ENCODE measurements at regions not wholly inside any gene's neighbourhood (a gene's known extent, or its start where the extent isn't known, plus 50 kb on each side); places are given as distances from the start of the nearest gene placed in this dataset.
"Not testable (repeated sequence)": the region's sequence is repeated elsewhere in the genome, so short reads cannot be mapped to it uniquely, and the experiment has no call there.

DNA sequence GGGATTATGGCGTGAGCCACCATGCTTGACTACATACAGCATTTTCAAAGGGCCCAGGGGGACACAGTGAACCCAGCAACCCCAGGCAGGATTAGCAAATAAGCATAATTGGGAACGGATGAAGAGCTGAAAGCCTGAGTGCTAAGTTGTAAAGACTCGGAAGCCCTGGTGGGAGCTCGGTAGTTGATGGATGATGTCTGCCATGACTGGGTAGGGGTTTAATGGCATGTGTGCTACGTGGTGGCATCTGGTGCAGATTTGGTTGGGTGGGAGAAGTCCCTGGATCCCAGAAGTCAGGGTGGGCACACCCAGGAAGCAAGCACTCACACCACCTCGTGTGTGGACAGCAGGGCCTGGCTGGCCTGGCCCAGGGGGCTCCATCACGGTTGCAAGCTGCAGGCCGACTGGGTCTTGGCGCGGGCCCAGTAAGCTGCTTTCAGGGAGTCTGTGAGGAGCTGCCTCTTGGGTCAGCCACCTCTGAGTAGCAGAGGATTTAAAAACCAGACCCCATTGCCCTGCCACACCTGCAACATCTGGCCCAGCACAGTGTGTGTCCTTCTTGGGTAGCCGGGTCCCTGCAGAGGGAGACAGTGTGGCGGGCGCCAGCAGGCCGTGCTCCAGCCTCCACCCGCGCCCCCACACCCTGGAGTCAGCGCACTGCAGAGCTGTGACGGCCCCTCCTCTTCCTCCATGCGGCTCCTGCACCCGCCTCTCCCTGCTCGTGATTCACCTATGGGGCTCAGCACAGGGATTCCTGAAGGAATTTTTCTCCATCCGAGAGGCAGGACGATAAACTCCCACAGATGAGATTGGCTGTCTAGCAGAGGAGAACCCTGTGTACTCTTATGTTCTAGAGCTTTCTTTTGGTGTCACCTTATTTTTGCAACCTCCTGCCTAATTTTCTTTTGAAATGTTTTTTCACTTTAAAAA lies 159.2 kb downstream of the LAT start:
- not testable (repeated sequence) for DNase-seq

DNA sequence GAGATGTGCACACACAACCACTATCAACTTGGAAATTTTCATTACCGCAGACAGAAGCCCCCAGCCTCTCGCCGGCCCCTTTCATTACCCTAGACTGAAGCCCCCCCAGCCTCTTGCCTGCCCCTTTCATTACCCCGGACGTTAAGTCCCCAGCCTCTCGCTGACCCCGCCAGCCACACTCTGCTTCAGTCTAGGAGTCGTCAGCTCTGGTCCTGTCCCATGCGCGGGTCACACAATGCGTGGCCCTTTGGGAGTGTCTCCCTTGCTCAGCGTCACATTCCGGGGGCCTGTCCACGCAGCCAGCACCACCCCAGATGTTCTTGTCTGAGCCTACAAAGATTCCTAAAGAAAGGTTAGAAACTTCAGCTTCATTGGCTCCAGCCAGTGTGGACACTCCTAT lies 157.7 kb downstream of the LAT start:
- DNase-seq: not testable (repeated sequence)

DNA sequence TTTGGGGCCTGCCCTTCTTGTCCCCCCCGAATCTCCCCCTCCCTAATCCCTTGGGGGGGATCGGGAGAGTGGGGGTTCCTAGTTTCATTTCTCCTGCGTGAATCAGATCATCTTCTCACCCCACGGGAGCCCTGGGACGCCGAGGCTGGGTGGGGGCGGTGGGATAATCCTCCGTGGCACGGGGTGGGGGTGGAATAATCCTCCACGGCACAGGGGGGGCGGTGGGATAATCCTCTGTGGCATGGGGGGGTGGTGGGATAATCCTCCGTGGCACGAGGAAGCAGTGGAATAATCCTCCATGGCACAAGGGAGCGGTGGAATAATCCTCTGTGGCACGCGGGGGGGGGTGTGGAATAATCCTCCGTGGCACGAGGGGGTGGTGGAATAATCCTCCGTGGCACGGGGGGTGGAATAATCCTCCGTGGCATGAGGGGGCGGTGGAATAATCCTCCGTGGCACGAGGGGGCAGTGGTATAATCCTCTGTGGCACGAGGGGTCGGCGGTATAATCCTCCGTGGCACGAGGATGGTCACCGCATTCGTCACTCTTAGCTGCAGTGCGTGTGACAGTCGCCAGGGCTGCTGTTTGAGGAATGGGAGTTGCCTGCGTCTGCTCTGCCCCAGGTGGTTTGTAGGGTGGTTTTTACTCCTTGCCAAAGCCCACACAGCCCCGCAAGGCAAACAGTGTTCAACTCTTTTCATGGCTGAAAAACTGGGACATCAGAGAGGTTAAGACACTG lies 156.9 kb downstream of the LAT start:
- no peak for DNase-seq

DNA sequence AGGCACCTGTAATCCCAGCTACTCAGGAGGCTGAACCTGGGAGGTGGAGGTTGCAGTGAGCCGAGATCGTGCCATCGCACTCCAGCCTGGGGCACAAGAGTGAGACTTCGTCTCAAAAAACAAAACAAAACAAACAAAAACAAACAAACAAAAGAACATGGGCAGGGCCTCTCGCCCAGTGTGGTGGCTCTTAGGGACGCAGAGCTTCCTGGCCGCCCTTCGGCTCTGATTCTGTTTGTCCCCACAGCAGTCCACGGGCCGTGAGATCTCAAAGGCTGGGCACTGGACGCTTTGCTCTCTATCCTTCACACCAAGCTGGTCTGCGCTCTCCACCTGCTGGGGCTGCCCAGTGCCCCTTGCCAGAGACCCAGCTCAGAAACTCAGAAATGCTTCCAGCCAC lies 156.3 kb downstream of the LAT start:
- DNase-seq: not testable (repeated sequence)

DNA sequence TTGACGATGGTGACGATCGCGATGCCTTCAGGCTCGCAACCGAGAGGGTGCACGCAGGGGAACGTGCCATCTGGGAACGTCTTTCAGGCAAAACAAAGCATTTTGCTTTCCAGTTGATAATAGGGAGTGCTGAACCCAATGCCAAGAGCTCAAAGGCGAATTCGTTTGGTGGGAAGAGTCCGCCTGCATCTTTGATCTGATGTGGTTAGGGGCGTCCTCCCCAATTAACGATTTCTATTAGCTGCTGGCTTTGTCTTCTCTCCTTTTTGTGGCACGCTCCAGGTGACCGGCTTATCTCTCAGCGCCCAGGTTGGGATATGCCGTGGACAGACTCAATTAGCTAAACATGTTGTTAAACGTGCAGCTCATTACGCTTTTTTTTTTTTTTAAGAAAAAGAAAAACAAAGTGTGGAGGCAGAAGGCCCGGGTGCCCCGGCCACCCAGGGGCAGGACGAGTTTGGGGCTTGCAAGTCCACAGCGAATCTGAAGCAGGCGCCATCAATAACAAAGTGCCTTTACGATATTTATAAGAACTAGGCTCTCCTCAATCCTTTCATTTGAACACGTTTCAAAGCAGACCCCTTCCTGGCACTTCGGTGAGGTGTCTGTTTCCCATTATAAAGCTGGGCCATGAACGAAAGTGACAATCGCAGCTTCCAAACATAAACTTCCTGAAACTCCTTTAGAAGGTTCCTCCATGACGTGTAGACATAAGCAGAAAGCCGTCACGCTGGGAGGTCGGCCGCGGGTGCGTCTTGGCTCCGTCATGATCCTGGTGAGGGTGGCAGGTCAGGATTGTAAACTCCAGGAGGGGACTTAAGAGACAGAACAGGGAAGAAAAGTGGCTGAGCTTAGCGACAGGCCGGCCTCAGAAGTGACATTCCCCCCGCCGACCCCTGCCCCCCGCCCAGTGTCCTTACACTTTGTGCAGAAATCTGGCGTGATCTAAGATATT lies 155.3 kb downstream of the LAT start:
- not testable (repeated sequence) for DNase-seq

DNA sequence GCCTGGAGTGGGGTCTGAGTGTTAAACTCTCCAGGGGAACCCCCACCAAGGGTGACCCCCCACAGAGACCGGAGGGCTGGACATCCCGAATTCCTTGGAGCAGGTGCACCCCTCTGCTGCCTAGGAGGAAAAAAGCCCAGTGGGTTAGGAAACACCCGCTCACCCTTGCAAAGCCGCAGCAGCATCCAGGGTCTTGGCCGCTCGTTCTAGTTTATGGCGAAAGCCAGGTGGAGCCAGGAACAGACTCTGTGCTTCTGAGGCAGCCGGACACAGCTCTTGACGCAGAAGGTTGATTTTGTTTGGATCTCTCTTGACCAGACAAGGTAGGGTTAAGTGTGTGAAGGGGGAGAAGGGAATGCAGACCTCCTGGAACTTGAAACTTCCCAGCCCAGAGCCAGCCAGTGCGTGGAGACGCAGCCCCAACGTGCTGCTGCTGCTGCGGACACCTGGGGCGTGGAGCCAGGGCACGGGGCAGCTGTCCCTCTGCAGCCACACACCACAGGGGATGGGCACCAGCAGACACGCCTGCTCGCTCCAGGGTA lies 154.5 kb downstream of the LAT start:
- no peak for DNase-seq

DNA sequence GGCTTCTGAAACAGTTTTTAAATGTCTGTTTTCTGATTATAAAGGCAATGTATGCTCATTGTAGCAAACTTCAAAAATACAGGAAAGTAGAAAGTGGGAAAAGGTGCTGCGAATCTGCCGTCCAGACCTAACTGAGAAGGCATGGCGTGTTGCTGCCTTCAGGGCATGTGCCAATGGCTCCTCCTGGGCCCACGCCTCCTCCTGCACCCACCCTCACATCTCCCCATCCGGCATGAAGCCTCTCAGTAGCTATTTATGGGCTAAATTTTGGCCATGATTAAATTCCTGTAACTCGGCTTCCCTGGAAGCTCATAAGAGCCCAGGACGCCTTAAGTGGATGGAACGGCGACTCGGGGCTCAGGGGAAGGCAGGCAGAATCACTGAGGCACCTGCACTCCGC lies 153.8 kb downstream of the LAT start:
- DNase-seq: not testable (repeated sequence)

DNA sequence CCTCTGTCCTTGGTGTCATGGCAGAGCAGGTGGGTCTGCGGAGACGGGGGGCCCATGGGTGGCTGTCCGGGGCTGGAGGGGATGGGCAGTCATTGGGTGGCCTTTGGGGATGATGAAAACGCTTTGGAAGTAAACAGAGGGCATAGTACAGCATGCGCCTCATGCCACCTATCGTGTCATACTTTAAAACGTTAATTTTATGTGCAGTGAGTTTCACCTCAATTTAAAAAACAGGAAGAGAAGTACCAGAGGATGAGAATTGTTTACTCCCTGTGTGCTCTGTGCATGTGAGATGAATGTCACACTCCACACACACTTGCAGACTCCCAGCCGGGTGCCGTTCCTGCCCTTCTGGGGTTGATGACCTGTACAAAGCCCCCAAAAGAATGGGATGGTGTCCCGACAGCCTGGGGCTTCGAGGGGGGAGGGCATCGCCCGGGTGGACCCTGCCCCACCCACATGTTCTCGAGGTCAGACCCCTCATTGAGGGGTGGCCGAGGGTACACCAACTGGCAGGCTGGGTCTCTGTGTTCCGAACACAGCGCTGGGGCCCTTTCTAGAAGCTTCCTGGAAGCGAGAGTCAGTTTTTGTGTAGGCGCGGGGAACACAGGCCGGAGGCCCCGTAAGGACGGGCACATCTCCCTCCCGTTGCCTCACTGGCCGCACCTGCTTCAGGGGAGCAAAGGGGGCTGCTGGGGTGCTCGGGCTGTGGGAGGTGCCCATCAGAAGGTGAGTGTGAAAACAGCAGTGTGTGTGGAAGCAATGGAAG lies 153.2 kb downstream of the LAT start:
- not testable (repeated sequence) for DNase-seq

DNA sequence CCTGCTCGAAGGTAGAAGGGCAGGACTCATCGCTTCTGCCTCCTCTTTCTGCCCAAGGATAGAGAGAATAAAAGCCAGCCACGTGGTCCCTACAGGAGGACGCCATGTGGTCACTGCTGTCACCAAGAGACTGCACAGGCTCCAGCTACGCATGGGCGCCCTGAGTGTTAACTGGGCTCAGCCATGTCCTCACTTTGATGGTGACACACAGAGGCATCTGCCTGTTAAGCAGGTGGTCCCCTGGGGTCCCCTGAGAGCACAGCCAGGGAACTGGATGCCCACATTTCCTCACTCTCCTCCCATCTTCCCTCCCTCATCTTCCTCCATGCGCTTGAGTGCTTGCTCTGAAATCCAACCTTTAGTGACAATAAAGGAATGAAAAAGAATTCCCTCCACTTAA lies 152.6 kb downstream of the LAT start:
- not testable (repeated sequence) for DNase-seq

DNA sequence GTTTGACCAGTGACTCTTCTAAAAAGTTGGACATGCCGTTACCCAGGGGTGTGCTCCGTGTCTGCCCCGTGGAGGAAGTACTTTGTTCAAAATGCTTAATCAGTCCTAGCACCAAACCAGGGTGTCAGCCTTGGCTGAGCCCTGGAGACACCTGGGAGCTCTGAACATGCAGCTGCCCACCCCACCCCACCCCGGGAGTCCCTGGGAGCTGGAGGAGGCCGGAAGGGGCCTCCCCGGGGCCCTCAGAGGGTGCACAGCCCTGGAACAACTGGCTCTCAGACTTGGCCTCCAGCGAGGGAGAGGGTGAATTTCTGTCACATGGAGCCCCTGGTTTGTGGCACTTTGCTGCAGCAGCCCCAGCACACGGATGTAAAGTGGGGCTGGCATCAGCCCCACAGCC lies 152.1 kb downstream of the LAT start:
- not testable (repeated sequence) for DNase-seq

DNA sequence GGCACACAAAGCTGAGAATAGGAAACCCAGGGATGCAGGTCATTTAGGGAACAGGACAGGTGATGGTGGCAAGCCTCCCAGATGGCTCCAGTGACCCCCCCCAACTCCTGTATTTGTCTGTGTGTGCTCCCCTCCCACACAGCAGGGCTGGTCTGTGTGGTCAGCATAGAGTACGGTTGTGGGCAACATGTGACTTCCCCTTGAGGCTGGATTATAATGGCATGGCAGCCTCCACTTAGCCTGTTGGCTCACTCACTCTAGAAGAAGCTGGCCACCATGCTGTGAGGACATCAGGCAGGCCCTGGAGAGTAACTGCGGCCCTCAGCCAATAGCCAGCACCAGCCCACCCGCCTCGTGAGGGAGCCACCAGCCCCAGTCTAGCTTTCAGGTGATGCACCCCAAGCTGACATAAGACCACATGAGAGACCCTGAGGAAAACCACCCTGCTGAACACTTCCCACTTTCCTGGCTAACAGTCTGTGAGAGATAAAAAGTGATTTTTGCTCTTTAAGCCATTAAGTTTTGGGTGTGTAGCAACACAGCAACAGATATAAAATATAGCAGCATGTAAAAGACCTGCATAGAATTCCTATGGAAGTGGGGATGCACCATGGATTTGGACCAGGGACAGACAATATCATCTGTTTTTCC lies 151.3 kb downstream of the LAT start:
- DNase-seq: not testable (repeated sequence)

DNA sequence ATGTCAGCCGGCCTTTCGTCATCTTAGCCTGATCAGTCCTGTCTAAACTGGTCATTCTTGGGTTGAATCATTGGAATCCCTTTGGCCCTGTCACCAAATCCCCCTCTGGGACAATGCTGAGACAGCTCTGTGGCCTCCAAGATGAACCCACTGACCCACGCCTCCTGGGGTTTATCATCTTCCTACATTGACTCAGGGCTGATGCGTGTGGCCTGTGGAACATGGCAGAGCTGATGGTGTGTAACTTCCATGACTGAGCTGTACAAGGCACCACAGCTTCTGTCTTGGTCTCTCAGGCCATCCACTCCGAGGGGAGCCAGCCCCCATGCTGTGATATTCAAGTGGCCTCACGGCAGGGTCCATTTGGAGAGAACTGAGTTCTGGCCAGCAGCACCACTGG lies 150.2 kb downstream of the LAT start:
- DNase-seq: not testable (repeated sequence)

DNA sequence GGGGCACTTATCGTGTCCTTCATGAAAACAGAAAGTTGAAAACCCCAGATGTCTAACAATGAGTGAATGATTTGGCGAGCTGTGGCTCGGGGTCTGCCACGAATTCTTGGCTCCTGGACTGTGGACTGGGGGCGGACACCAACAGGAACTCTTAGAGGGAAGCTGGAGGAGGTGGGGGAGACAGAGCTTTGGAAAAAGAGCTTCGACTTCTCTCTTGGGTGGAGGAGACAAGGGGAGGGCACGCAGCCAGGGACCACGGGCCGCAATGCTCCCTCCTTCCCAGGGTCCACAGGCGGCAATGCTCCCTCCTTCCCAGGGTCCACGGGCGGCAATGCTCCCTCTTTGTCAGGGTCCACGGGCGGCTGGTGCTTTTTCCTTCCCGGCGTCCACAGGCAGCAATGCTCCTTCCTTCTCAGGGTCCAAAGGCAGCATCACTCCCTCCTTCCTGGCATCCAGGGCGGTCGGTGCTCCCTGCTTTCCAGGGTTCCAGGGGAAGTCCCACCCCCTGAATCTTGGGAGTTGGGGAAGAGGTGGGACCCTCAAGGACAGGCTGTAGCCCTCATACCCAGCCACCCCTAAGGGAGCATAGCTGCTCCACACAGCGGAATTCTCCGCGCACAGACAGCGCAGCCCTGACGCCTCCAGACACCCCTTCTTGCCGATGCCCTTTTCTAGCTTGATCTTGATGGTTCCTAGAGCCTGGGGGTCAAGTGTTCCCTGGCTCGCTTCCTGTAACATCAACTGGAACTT lies 149.0 kb downstream of the LAT start:
- not testable (repeated sequence) for DNase-seq

DNA sequence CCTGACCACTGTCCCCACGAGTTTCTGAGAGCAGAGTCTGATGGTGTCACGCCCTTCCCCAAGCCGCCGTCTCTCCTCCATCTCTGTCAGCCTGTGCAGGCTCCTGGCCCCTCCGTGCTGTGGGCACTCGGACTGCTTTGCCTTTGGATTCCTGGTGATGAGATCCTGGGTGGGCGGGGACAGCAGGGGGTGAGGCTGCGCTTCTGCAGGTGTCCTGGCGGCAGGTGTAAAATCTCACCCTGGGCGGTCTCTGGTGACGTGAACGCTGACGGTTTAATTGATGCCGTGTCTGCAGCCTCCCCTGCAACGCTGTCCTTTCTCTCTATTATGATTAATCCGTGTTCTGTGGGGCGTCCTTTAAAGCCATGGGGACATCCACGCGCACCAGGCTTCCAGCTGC lies 148.0 kb downstream of the LAT start:
- not testable (repeated sequence) for DNase-seq

DNA sequence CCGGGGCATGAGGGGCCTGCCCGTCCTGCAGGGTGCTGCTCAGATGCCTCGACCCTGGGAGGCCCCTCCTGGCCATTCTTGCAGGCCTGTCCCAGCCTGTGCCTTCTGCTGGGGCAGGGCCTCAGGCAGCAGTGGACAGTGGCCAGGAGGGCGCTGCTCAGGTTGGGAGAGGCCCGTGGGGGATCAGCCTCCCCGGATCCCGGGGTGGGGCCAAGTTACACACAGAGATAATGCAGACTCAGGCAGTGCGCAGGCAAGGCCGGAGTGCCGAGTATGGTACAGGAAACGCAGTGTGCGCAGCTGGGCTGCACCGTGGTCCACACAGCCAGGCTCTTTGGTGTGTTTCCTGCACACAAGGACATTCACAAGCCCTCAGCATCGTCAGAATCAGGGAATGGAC lies 147.6 kb downstream of the LAT start:
- not testable (repeated sequence) for DNase-seq

DNA sequence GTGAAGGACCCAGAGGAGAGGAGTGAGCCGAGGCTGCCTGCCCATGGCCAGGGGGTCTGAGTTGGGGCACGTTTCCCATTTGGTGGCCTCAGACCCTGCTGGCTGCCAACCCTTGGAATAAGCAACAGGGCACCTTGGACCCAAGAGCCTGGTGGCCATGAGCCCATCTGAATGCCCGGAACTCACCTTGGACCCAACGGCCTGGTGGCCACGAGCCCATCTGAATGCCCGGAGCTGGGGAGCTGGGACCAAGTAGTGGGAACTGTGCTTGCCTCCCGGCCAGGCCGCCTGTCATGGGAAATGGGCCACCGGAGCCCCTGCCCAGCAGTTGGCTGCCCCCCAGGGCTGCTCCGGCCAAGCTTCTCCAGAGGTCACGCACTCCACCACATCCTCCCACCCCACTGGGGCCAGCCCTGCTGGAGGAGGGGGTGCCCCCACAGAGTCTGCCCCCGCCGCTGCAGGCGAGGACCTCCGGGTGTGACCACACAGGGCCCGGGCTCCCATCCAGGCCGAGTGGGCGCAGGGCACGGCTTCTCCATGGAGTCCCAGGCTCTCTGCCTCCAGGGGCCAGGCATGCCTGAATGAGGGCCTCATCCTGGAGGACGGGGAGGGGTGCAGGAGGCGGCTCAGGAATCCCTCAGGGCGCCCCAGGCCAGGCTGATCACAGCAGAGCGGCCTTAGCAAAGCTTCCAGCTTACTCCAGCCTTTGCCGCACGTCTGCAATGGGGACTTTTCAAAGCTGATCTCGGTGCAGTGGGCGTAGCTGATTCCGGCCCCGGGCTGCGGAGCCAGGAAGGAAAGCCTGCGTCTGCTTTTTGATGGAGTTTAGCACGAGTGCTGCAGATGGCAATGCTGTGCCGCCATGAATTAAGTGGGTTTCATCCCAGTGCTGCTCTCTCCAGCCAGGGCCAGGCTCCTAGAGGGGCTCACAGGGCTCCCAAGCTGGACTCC lies 146.3 kb downstream of the LAT start:
- not testable (repeated sequence) for DNase-seq

DNA sequence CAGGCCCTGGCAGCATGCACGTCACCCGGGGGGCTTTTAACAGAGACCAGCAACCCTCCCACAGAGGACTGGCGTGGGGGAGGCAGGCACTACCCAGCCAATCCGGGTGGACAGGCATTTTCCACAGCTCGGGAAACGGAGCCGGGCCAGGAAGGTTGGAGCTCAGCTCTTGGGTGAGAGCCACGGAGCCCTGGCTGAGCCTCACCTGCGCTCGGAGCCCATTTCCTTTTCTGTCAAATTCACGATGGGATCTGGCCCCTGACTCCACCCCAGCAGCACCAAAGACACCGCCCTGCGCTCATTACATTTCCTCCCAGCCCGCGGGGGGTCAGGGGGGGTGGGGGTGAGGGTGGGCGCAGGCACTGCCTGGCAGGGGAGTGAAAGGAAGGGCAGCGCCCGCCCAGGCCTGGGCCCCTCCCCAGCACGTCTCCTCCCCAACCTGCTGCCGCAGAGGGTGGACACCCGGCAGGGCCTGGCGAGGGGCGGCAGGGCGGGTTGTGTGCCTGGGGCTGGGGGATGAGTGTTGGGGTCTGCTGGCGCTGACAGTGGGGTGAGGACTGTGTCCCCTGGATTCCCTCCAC lies 145.4 kb downstream of the LAT start:
- not testable (repeated sequence) for DNase-seq

DNA sequence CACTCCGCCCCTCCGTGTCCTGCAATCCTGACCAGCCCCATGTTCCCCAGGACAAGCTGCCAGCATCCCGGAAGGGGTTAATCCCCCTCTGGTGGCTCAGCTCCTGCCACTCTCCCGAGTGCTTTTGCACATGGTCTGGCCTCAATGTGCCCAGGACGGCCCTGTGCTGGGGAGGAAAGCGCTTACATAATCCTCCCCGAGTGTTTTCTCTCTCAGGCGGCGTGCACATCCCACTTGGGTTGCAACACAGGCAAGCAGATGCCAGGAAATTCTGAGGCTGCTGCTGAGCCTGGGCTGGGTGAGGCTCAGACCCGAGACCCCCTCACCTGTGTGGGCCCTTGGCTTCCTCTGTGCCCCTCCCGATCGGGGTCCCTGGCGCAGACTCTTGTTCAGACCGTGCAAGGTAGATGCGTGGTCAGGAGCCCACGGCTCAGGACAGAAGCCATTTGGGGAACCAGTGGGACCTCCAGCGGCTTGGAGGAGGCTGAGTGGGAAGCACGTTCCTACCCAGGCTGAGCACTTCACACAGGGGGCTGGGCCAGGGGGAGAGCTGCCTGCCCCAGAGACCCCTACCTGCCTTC lies 144.7 kb downstream of the LAT start:
- not testable (repeated sequence) for DNase-seq
